ENCODE measurements at regions not wholly inside any gene's neighbourhood (a gene's known extent, or its start where the extent isn't known, plus 50 kb on each side); places are given as distances from the start of the nearest gene placed in this dataset.

DNA sequence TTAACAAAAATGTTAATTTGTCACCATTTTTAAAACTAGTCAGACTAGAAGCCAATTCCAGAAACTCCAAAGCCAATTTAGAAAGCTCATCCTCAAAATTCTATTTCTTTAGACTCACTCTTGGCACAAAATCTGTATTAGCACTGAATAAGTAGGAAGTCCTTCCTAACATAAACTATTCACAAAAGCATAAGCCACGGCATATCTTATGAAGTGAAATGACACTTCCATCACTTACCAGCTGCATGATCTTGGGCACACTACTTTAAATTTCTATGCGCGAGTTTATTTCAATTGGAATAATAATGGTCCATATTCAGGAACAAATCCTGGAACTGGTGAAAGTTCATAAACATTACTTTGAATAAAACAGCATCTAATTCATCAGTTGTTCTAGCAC is 1544.0 kb downstream of the TECRL start:
- Histone ChIP-seq H3K79me2 (ENCODE audit: insufficient read depth) (no peaks in the 10 kb centered on the region), H3F3A (replicated peaks; ENCODE audit: insufficient read depth) (no peaks in the 10 kb centered on the region), H3K36me3 (replicated peaks in 1 of 2; ENCODE audit: control insufficient read depth in 1 of 2, insufficient read depth in 2 of 2, low read length in 1 of 2) (no peaks in the 10 kb centered on the region), H3K9me3 (no peaks in the 10 kb centered on the region), H3K4me1 (ENCODE audit: control insufficient read depth in 1 of 2, insufficient read depth in 2 of 2, low read depth in 1 of 2, low read length in 1 of 2) (no peaks in the 10 kb centered on the region), H3K9ac (no peak overlapping the region), H3K27ac (ENCODE audit: low read depth in 2 of 2, low read length in 1 of 2) (no peak overlapping the region), H3K4me3 (ENCODE audit: low read depth in 2 of 2, low read length in 1 of 2) (no peak overlapping the region), H3K4me2 (no peak overlapping the region), H2AFZ (ENCODE audit: low read depth) (no peak overlapping the region), H3K27me3 (ENCODE audit: insufficient read depth) (no peaks in the 10 kb centered on the region), H4K20me1 (ENCODE audit: insufficient read depth) (no peaks in the 10 kb centered on the region), H3K9me2 (no peaks in the 10 kb centered on the region)
- 81% methylated on average over 3 of the region's 3 CpGs for WGBS (ENCODE audit: low lambda C conversion rate)
- DNase-seq = no peak
- no peak for TF ChIP-seq ELF1 (IDR thresholded peaks at IDR 0.05)
- POLR2A ChIA-PET = no interaction called here
- CTCF ChIA-PET = no interaction called here

GRCh38 chr4:62849696-62850095 is 1559.6 kb downstream of the TECRL start:
- 8% methylated on average over 1 of the region's 1 CpG for WGBS (ENCODE audit: low lambda C conversion rate)
- no peaks in the 10 kb centered on the region; the same call in 1 of the 2 replicates for H4K20me1 ChIP-seq (ENCODE audit: insufficient read depth)
- H3K4me2 ChIP-seq = no peak overlapping the region
- no peaks in the 10 kb centered on the region for H3K27me3 ChIP-seq (ENCODE audit: insufficient read depth)
- no peaks in the 10 kb centered on the region for H3K9me2 ChIP-seq
- H3K27ac ChIP-seq (ENCODE audit: low read depth in 2 of 2, low read length in 1 of 2) = no peak overlapping the region
- H3F3A ChIP-seq (replicated peaks; ENCODE audit: insufficient read depth) = no peaks in the 10 kb centered on the region
- no peak for DNase-seq
- no peaks in the 10 kb centered on the region for H3K4me1 ChIP-seq (ENCODE audit: control insufficient read depth in 1 of 2, insufficient read depth in 2 of 2, low read depth in 1 of 2, low read length in 1 of 2)
- no peaks in the 10 kb centered on the region for H3K36me3 ChIP-seq (replicated peaks in 1 of 2; ENCODE audit: control insufficient read depth in 1 of 2, insufficient read depth in 2 of 2, low read length in 1 of 2)
- ChIA-PET CTCF (no interaction called here), POLR2A (no interaction called here)
- H2AFZ ChIP-seq (ENCODE audit: low read depth) = no peak overlapping the region
- H3K79me2 ChIP-seq (ENCODE audit: insufficient read depth) = no peaks in the 10 kb centered on the region
- no peak overlapping the region for H3K9ac ChIP-seq
- TF ChIP-seq TEAD4 (IDR thresholded peaks at IDR 0.05; ENCODE audit: borderline replicate concordance, insufficient read depth) (no peak), ELF1 (IDR thresholded peaks at IDR 0.05) (no peak), RCOR1 (IDR thresholded peaks at IDR 0.05; ENCODE audit: low read length) (no peak), NRF1 (IDR thresholded peaks at IDR 0.05; ENCODE audit: low read depth, low read length) (no peak), IRF3 (IDR thresholded peaks at IDR 0.05; ENCODE audit: low read depth, low read length) (no peak), MXI1 (IDR thresholded peaks at IDR 0.05; ENCODE audit: low read depth, low read length) (no peak), SIN3A (IDR thresholded peaks at IDR 0.05; ENCODE audit: borderline replicate concordance, low read depth, low read length) (no peak), TAF1 (IDR thresholded peaks at IDR 0.05; ENCODE audit: borderline replicate concordance, low read depth, low read length) (no peak), ZBTB33 (IDR thresholded peaks at IDR 0.05; ENCODE audit: borderline replicate concordance, low read depth) (no peak), RFX5 (IDR thresholded peaks at IDR 0.05; ENCODE audit: low read length) (no peak), MEF2A (IDR thresholded peaks at IDR 0.05; ENCODE audit: borderline replicate concordance, low read depth) (no peak), JUND (IDR thresholded peaks at IDR 0.05) (no peak), RAD21 (IDR thresholded peaks at IDR 0.05; ENCODE audit: low read length) (no peak), USF1 (IDR thresholded peaks at IDR 0.05; ENCODE audit: borderline replicate concordance, low read depth) (no peak), GABPA (IDR thresholded peaks at IDR 0.05; ENCODE audit: low read depth) (no peak), SMC3 (IDR thresholded peaks at IDR 0.05; ENCODE audit: low read depth, low read length) (no peak), RXRA (IDR thresholded peaks at IDR 0.05; ENCODE audit: borderline replicate concordance, low read depth) (no peak), POLR2AphosphoS5 (IDR thresholded peaks at IDR 0.05; ENCODE audit: low read depth, low read length) (no peak), YY1 (IDR thresholded peaks at IDR 0.05; ENCODE audit: low read depth) (no peak)
- TF ChIP-seq, protein P1, sequence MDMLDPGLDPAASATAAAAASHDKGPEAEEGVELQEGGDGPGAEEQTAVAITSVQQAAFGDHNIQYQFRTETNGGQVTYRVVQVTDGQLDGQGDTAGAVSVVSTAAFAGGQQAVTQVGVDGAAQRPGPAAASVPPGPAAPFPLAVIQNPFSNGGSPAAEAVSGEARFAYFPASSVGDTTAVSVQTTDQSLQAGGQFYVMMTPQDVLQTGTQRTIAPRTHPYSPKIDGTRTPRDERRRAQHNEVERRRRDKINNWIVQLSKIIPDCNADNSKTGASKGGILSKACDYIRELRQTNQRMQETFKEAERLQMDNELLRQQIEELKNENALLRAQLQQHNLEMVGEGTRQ (IDR thresholded peaks at IDR 0.05; ENCODE audit: borderline replicate concordance, low read depth, low read length) = no peak
- no peak overlapping the region for H3K4me3 ChIP-seq (ENCODE audit: low read depth in 2 of 2, low read length in 1 of 2)
- no peaks in the 10 kb centered on the region for H3K9me3 ChIP-seq
